HEK293 (cell line): ENCODE measurements at regions not wholly inside any gene's neighbourhood (a gene's known extent, or its start where the extent isn't known, plus 50 kb on each side); places are given as distances from the start of the nearest gene placed in this dataset.
A peak's percentile ranks its signal among the peaks of the same experiment; 100 is the strongest.
"Not testable (repeated sequence)": the region's sequence is repeated elsewhere in the genome, so short reads cannot be mapped to it uniquely, and the experiment has no call there.

Experiments
- CTCF ChIA-PET: fragments of 350-600 bp; formaldehyde crosslinking; extraction: SDS; loops from one replicate; lab custom pipeline; 2021; ENCODE audit warnings: antibody characterized with exemption; lab: Yijun Ruan, JAX
- POLR2A ChIA-PET: fragments of 300-600 bp; formaldehyde crosslinking; extraction: SDS; loops from one replicate; lab custom pipeline; 2020; ENCODE audit warnings: antibody characterized with exemption, inconsistent platforms; lab: Yijun Ruan, JAX
- H3K27ac ChIP-seq: fragments of 200-500 bp; sonication (Bioruptor generic); 2 replicates; pipeline ENCODE4 v1.5.1; 2014; ENCODE audit warnings: low read depth, low read length, control low read depth, inconsistent platforms; ENCODE audit errors: extremely low read depth
- H3K36me3 ChIP-seq, 2 experiments: fragments of 200-500 bp in 1 of 2; sonication (Bioruptor generic) in 1 of 2; 1 replicate in 1 of 2; 2 replicates in 1 of 2; pipeline ENCODE4 v1.5.1; 2014 to 2017; ENCODE audit warnings: inconsistent platforms in 2 of 2, low read length in 2 of 2; ENCODE audit not compliant: control insufficient read depth in 2 of 2, insufficient read depth in 1 of 2
- H3K4me1 ChIP-seq: fragments of 200-500 bp; sonication (Bioruptor generic); 2 replicates; pipeline ENCODE4 v1.5.1; 2014; ENCODE audit warnings: mild to moderate bottlenecking, low read length, inconsistent platforms; ENCODE audit not compliant: control insufficient read depth, insufficient read depth
- H3K4me3 ChIP-seq: 2 replicates; pipeline ENCODE4 v1.5.1; 2011; ENCODE audit warnings: low read depth, mild to moderate bottlenecking, control low read depth, low read length, moderate library complexity
- H3K9me3 ChIP-seq: fragments of 200-500 bp; sonication (Bioruptor generic); 2 replicates; pipeline ENCODE4 v1.5.1; 2014; ENCODE audit warnings: low read depth, low read length, inconsistent platforms; ENCODE audit not compliant: control insufficient read depth, insufficient read depth
- BCL11A ChIP-seq: fragments of 450-650 bp; formaldehyde crosslinking; IDR thresholded peaks from 2 replicates; pipeline ENCODE4 v1.5.1; 2016; ENCODE audit warnings: low read depth, missing biosample characterization, missing genetic modification characterization
- BCL11B ChIP-seq: fragments of 450-650 bp; formaldehyde crosslinking; IDR thresholded peaks from 2 replicates; pipeline ENCODE4 v1.5.1; 2016; ENCODE audit warnings: low read depth, missing biosample characterization, missing genetic modification characterization
- HOXD13 ChIP-seq: sonication (generic); formaldehyde crosslinking; IDR thresholded peaks from 2 replicates; pipeline ENCODE4 v1.8.0; 2022; ENCODE audit warnings: missing genetic modification reagents, borderline replicate concordance
- SP3 ChIP-seq: fragments of 450-650 bp; formaldehyde crosslinking; IDR thresholded peaks from 2 replicates; pipeline ENCODE4 v1.5.1; 2016; ENCODE audit warnings: missing biosample characterization, missing genetic modification characterization
- TRIM28 ChIP-seq: IDR thresholded peaks from 2 replicates; pipeline ENCODE4 v1.6.1; 2011; ENCODE audit warnings: low read length, control low read depth, borderline replicate concordance
- ZBTB20 ChIP-seq: fragments of 450-650 bp; formaldehyde crosslinking; IDR thresholded peaks from 2 replicates; pipeline ENCODE4 v1.5.1; 2016; ENCODE audit warnings: missing biosample characterization, missing genetic modification characterization
- ZBTB21 ChIP-seq: fragments of 450-650 bp; formaldehyde crosslinking; IDR thresholded peaks from 2 replicates; pipeline ENCODE4 v1.5.1; 2017; ENCODE audit warnings: missing biosample characterization, missing genetic modification characterization
- ZBTB44 ChIP-seq: fragments of 450-650 bp; IDR thresholded peaks from 2 replicates; pipeline ENCODE4 v1.5.1; 2018; ENCODE audit warnings: missing biosample characterization, mild to moderate bottlenecking, missing genetic modification characterization
- ZIC2 ChIP-seq: fragments of 450-650 bp; formaldehyde crosslinking; IDR thresholded peaks from 2 replicates; pipeline ENCODE4 v1.5.1; 2016; ENCODE audit warnings: missing biosample characterization, missing genetic modification characterization
- ZNF133 ChIP-seq: fragments of 450-650 bp; formaldehyde crosslinking; IDR thresholded peaks from 2 replicates; pipeline ENCODE4 v1.5.1; 2016; ENCODE audit warnings: missing biosample characterization, missing genetic modification characterization
- ZNF140 ChIP-seq: fragments of 450-650 bp; formaldehyde crosslinking; IDR thresholded peaks from 2 replicates; pipeline ENCODE4 v1.5.1; 2016; ENCODE audit warnings: missing biosample characterization, missing genetic modification characterization
- ZNF2 ChIP-seq: fragments of 450-650 bp; formaldehyde crosslinking; IDR thresholded peaks from 2 replicates; pipeline ENCODE4 v1.5.1; 2016; ENCODE audit warnings: missing biosample characterization, missing genetic modification characterization
- ZNF202 ChIP-seq: fragments of 450-650 bp; formaldehyde crosslinking; IDR thresholded peaks from 2 replicates; pipeline ENCODE4 v1.5.1; 2016; ENCODE audit warnings: missing biosample characterization, missing genetic modification characterization, borderline replicate concordance
- ZNF354C ChIP-seq: fragments of 450-650 bp; formaldehyde crosslinking; IDR thresholded peaks from 2 replicates; pipeline ENCODE4 v1.5.1; 2016; ENCODE audit warnings: missing biosample characterization, missing genetic modification characterization, low read depth, borderline replicate concordance
- ZNF513 ChIP-seq: fragments of 450-650 bp; IDR thresholded peaks from 2 replicates; pipeline ENCODE4 v1.5.1; 2018; ENCODE audit warnings: missing biosample characterization, missing genetic modification characterization
- ZNF549 ChIP-seq: fragments of 450-650 bp; IDR thresholded peaks from 2 replicates; pipeline ENCODE4 v1.5.1; 2018; ENCODE audit warnings: missing biosample characterization, missing genetic modification characterization, mild to moderate bottlenecking, inconsistent platforms, moderate library complexity
- ZNF747 ChIP-seq: fragments of 450-650 bp; formaldehyde crosslinking; IDR thresholded peaks from 2 replicates; pipeline ENCODE4 v1.5.1; 2016; ENCODE audit warnings: missing biosample characterization, missing genetic modification characterization
- ZSCAN16 ChIP-seq: fragments of 450-650 bp; formaldehyde crosslinking; IDR thresholded peaks from 2 replicates; pipeline ENCODE4 v1.5.1; 2016; ENCODE audit warnings: missing biosample characterization, missing genetic modification characterization
- TF ChIP-seq, protein P1 (sequence below): fragments of 450-650 bp; formaldehyde crosslinking; IDR thresholded peaks from 2 replicates; pipeline ENCODE4 v1.5.1; 2017; ENCODE audit warnings: missing biosample characterization, missing genetic modification characterization
- TF ChIP-seq, protein P2 (sequence below): IDR thresholded peaks from 2 replicates; pipeline ENCODE4 v1.6.1; 2011; ENCODE audit warnings: mild to moderate bottlenecking, low read depth, low read length, borderline replicate concordance

DNA sequence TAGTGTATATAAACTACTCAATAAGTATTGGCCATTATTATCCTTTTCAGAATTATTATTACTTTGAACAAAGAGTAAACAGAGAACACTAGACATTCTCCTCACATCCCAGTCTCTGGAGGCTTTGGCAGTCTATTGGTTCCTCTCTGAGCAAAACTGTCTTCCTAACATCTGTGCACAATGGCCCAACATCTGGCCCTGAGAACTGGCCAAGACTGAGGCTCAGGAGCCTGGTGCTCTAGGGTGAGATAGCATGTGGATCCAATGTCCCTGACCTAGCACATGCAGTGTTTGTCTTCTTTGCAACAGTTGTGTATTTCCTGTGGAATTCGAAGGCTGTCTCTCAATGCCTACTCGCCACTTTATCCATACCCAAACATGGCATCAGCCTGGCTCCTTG, 313.2 kb upstream of the KAZN start:
- no peak overlapping the region for H3K27ac ChIP-seq
- H3K4me1 ChIP-seq = no peaks in the 10 kb centered on the region
- H3K36me3 ChIP-seq = no peaks in the 10 kb centered on the region
- ChIA-PET CTCF (no interaction called here), POLR2A (no interaction called here)
- TF ChIP-seq ZNF133 (tag by site-specific recombination) (no peak), ZNF140 (no peak), ZNF513 (tag by site-specific recombination) (no peak), ZSCAN16 (tag by site-specific recombination) (no peak), SP3 (no peak), ZNF549 (no peak), ZBTB44 (tag by site-specific recombination) (no peak)
- H3K4me3 ChIP-seq = no peak overlapping the region
- H3K9me3 ChIP-seq = no peaks in the 10 kb centered on the region

DNA sequence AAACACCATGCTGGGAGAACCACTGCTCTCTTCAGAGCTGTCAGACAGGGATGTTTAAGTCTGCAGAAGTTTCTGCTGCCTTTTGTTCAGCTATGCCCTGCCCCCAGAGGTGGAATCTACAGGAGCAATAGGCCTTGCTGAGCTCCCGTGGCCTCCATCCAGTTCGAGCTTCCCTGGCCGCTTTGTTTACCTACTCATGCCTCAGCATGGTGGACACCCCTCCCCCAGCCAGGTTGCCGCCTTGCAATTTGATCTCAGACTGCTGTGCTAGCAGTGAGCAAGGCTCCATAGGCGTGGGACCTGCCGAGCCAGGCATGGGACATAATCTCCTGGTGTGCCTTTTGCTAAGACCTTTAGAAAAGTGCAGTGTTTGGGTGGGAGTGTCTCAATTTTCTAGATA, 307.3 kb upstream of the KAZN start:
- peak; percentile 80 for TF ChIP-seq TRIM28
- peak; percentile 88 for TF ChIP-seq ZIC2 (tag by site-specific recombination)
- TF ChIP-seq, all 188 proteins: peak for 2; not testable (repeated sequence) for 186
- CTCF ChIA-PET = interaction anchor here (0.6 to 1.4 kb wide), 2 partner anchors 17 to 122 kb away, joined by 3 to 4 read pairs; no protein-coding TSS in a partner anchor
- POLR2A ChIA-PET = not testable (repeated sequence)

DNA sequence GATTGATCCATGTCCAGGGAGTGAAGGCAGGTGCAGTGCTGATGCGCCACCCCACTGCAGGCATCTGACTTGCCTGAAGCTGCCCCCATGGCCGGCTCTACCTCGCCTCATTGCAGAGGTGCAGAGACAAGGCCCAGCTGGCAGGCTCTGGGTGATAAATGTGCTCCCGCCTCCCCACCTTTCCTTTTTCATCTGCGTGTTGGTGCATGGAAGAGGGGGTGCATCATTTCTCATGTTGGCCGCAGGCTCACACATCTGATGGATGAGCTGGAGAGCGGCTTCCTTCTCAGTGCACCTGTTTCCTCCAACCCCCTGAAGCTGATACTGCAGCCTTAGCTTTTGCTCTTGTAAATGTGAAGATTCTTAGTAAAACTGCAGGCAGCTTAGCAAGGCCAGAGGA, 306.0 kb upstream of the KAZN start:
- Histone ChIP-seq H3K27ac (no peak overlapping the region), H3K36me3 (no peaks in the 10 kb centered on the region), H3K9me3 (no peaks in the 10 kb centered on the region), H3K4me3 (no peak overlapping the region), H3K4me1 (no peaks in the 10 kb centered on the region)
- ChIA-PET POLR2A (no interaction called here), CTCF (interaction anchor here (0.6 kb wide), 1 partner anchor 316 kb away, joined by 3 read pairs; no protein-coding TSS in a partner anchor)
- TF ChIP-seq ZNF354C (no peak), ZBTB20 (tag by site-specific recombination) (no peak), BCL11B (tag by site-specific recombination) (no peak), HOXD13 (no peak), ZNF747 (tag by site-specific recombination) (no peak), BCL11A (tag by site-specific recombination) (no peak), ZNF2 (tag by site-specific recombination) (no peak), ZNF202 (tag by site-specific recombination) (no peak), ZBTB21 (tag by site-specific recombination) (no peak)
- TF ChIP-seq, protein P1, sequence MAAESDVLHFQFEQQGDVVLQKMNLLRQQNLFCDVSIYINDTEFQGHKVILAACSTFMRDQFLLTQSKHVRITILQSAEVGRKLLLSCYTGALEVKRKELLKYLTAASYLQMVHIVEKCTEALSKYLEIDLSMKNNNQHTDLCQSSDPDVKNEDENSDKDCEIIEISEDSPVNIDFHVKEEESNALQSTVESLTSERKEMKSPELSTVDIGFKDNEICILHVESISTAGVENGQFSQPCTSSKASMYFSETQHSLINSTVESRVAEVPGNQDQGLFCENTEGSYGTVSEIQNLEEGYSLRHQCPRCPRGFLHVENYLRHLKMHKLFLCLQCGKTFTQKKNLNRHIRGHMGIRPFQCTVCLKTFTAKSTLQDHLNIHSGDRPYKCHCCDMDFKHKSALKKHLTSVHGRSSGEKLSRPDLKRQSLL (tag by site-specific recombination) = no peak
- TF ChIP-seq, protein P2, sequence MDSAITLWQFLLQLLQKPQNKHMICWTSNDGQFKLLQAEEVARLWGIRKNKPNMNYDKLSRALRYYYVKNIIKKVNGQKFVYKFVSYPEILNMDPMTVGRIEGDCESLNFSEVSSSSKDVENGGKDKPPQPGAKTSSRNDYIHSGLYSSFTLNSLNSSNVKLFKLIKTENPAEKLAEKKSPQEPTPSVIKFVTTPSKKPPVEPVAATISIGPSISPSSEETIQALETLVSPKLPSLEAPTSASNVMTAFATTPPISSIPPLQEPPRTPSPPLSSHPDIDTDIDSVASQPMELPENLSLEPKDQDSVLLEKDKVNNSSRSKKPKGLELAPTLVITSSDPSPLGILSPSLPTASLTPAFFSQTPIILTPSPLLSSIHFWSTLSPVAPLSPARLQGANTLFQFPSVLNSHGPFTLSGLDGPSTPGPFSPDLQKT = no peak

More for the DNA sequence above, 307.3 kb upstream of the KAZN start:
- H3K9me3 ChIP-seq, H3K27ac ChIP-seq, H3K36me3 ChIP-seq, H3K4me3 ChIP-seq, H3K4me1 ChIP-seq: not testable (repeated sequence)
